ENCODE measurements at regions not wholly inside any gene's neighbourhood (a gene's known extent, or its start where the extent isn't known, plus 50 kb on each side); places are given as distances from the start of the nearest gene placed in this dataset.
"Not testable (repeated sequence)": the region's sequence is repeated elsewhere in the genome, so short reads cannot be mapped to it uniquely, and the experiment has no call there.

GRCh38 chr1:121566346-121566745, 381.6 kb downstream of the SRGAP2C start:
- DNase-seq (ENCODE audit: extremely low read depth, low read depth, low spot score) = no peak

- DNase-seq (ENCODE audit: extremely low read depth, low read depth, low spot score) = no peak
These were observed 384.7 kb downstream of the SRGAP2C start for GRCh38 chr1:121569428-121569827.

DNA sequence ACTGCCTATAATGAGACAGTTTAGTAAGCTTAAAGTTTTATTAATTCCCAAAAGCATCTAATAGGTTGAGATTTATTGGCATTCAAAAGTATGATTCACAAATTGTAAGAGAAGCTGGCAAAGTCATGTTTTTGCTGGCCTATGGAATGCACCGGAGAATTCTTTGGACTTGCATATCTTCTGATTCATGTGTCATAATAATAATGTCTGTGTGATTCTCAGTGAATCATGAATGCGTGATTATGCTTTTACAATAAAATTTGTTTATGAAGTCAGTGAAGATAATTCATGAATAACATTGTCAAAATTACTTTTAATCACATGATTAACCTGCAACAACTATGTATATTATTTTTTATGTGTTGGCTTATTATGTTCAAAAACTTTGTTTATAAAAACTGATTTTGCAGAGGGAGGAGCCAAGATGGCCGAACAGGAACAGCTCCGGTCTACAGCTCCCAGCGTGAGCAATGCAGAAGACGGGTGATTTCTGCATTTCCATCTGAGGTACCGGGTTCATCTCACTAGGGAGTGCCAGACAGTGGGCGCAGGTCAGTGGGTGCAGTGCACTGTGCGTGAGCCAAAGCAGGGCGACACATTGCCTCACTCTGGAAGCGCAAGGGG, 389.2 kb downstream of the SRGAP2C start:
- not testable (repeated sequence) for DNase-seq (ENCODE audit: extremely low read depth, low read depth, low spot score)

DNA sequence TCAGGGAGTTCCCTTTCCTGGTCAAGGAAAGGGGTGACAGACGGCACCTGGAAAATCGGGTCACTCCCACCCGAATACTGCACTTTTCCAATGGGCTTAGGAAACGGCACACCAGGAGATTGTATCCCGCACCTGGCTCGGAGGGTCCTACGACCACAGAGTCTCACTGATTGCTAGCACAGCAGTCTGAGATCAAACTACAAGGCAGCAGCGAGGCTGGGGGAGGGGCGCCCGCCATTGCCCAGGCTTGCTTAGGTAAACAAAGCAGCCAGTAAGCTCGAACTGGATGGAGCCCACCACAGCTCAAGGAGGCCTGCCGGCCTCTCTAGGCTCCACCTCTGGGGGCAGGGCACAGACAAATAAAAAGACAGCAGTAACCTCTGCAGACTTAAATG, 389.7 kb downstream of the SRGAP2C start:
- not testable (repeated sequence) for DNase-seq (ENCODE audit: extremely low read depth, low read depth, low spot score)

DNA sequence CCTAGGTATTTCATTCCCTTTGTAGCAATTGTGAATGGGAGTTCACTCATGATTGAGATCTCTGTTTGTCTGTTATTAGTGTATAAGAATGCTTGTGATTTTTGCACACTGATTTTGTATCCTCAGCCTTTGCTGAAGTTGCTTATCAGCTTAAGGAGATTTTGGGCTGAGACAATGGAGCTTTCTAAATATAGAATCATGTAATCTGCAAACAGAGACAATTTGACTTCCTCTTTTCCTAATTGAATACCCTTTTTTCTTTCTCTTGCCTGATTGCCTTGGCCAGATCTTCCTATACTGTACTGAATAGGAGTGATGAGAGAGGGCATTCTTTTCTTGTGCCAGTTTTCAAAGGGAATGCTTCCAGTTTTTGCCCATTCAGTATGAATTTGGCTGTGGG, 398.1 kb downstream of the SRGAP2C start:
- not testable (repeated sequence) for DNase-seq (ENCODE audit: extremely low read depth, low read depth, low spot score)

- DNase-seq (ENCODE audit: extremely low read depth, low read depth, low spot score) = no peak
These were observed 401.8 kb downstream of the SRGAP2C start for GRCh38 chr1:121586369-121587229.

- DNase-seq (ENCODE audit: extremely low read depth, low read depth, low spot score) = no peak
These were observed 402.4 kb downstream of the SRGAP2C start for GRCh38 chr1:121587230-121587569.

- peak; percentile 18 for DNase-seq (ENCODE audit: extremely low read depth, low read depth, low spot score)
These were observed 403.0 kb downstream of the SRGAP2C start for GRCh38 chr1:121587777-121588176.

- DNase-seq (ENCODE audit: extremely low read depth, low read depth, low spot score) = no peak
These were observed 409.3 kb downstream of the SRGAP2C start for GRCh38 chr1:121594096-121594495.

DNA sequence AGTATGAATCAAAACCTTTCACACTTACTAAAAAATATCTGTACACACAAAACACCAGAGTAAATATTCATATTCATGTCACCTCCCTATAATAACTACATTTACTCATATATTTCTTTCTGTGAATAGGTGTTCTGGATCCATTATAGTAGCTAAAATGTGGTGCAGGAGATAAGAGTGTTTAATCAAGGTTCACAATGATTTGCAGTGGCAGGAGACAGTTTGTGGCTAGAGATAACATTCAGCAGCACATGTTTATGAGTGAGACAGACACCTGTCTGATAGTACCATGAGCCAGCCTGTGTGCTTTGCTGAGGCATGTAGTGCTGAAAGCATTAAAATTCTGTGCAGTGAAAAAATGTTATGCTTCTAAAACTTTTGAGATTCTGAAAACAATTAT, 410.3 kb downstream of the SRGAP2C start:
- DNase-seq (ENCODE audit: extremely low read depth, low read depth, low spot score) = no peak

- not testable (repeated sequence) for DNase-seq (ENCODE audit: extremely low read depth, low read depth, low spot score)
These were observed 420.2 kb downstream of the SRGAP2C start for GRCh38 chr1:121604843-121605444.

- DNase-seq (ENCODE audit: extremely low read depth, low read depth, low spot score) = not testable (repeated sequence)
These were observed 422.7 kb downstream of the SRGAP2C start for GRCh38 chr1:121607499-121607898.
